NCI-H2196 treated with DMSO at 0.1 percent for 48 hours (cell line): ENCODE measurements at regions not wholly inside any gene's neighbourhood (a gene's known extent, or its start where the extent isn't known, plus 50 kb on each side); places are given as distances from the start of the nearest gene placed in this dataset.
"Not testable (repeated sequence)": the region's sequence is repeated elsewhere in the genome, so short reads cannot be mapped to it uniquely, and the experiment has no call there.

Experiments used
- DNase-seq: peaks from one replicate; lab custom pipeline; 2025; ENCODE audit not compliant: unreplicated experiment; lab: John Stamatoyannopoulos, UW

GRCh38 chr3:162601101-162601670 is 1104.6 kb downstream of the OTOL1 start:
- no peak for DNase-seq

- DNase-seq: no peak
These were observed 1106.0 kb downstream of the OTOL1 start for GRCh38 chr3:162602619-162603018.

- DNase-seq: no peak
These were observed 1109.1 kb downstream of the OTOL1 start for GRCh38 chr3:162605651-162606204.

GRCh38 chr3:162610261-162610660 is 1113.7 kb downstream of the OTOL1 start:
- DNase-seq: no peak

- DNase-seq: no peak
These were observed 1116.4 kb downstream of the OTOL1 start for GRCh38 chr3:162612991-162613390.

GRCh38 chr3:162626172-162626571 is 1129.6 kb downstream of the OTOL1 start:
- DNase-seq: no peak

- no peak for DNase-seq
These were observed 1131.9 kb downstream of the OTOL1 start for GRCh38 chr3:162628531-162628930.

- DNase-seq: no peak
These were observed 1132.8 kb downstream of the OTOL1 start for GRCh38 chr3:162629372-162629771.

GRCh38 chr3:162632672-162633071 is 1136.1 kb downstream of the OTOL1 start:
- DNase-seq: no peak

GRCh38 chr3:162640208-162640607 is 1143.6 kb downstream of the OTOL1 start:
- not testable (repeated sequence) for DNase-seq

GRCh38 chr3:162641317-162641716 is 1144.7 kb downstream of the OTOL1 start:
- no peak for DNase-seq

GRCh38 chr3:162641907-162642306 is 1145.3 kb downstream of the OTOL1 start:
- DNase-seq: no peak

- DNase-seq: no peak
These were observed 1146.6 kb downstream of the OTOL1 start for GRCh38 chr3:162643245-162643644.

GRCh38 chr3:162647321-162647720 is 1150.7 kb downstream of the OTOL1 start:
- DNase-seq: no peak

GRCh38 chr3:162658003-162658402 is 1161.4 kb downstream of the OTOL1 start:
- no peak for DNase-seq

GRCh38 chr3:162665684-162666391 is 1169.2 kb downstream of the OTOL1 start:
- DNase-seq: no peak

GRCh38 chr3:162666835-162667234 is 1170.2 kb downstream of the OTOL1 start:
- no peak for DNase-seq

- no peak for DNase-seq
These were observed 1173.6 kb downstream of the OTOL1 start for GRCh38 chr3:162670181-162670580.

GRCh38 chr3:162677475-162677874 is 1180.9 kb downstream of the OTOL1 start:
- DNase-seq: no peak

- DNase-seq: no peak
These were observed 1182.3 kb downstream of the OTOL1 start for GRCh38 chr3:162678941-162679340.

GRCh38 chr3:162684260-162684659 is 1187.7 kb downstream of the OTOL1 start:
- no peak for DNase-seq

- DNase-seq: no peak
These were observed 1202.7 kb downstream of the OTOL1 start for GRCh38 chr3:162699291-162699690.

- DNase-seq: no peak
These were observed 1204.6 kb downstream of the OTOL1 start for GRCh38 chr3:162701211-162701610.
